K562 (cell line): ENCODE measurements at regions not wholly inside any gene's neighbourhood (a gene's known extent, or its start where the extent isn't known, plus 50 kb on each side); places are given as distances from the start of the nearest gene placed in this dataset.

ENCODE experiments used
- ATAC-seq: fragments of 200-7000 bp; cut with Tn5 transposase; 3 replicates; pipeline ENCODE4 v1.9.1; 2020; ENCODE audit warnings: moderate library complexity
- BruUV-seq: library from RNA; stranded (reverse); fragments of 400-500 nt; replicated peaks from 2 replicates; lab custom pipeline; 2021; lab: Mats Ljungman, UMichigan
- CTCF ChIA-PET: fragments of 300-600 bp; formaldehyde crosslinking; extraction: SDS; loops from one replicate; lab custom pipeline; 2021; ENCODE audit warnings: low intra/inter-chr PET ratio; lab: Yijun Ruan, JAX
- POLR2A ChIA-PET: fragments of 300-600, 350-650 bp; sonication (Branson Sonifier 250); formaldehyde crosslinking; extraction: SDS; loops from one replicate; lab custom pipeline; 2021; ENCODE audit warnings: antibody characterized with exemption, inconsistent platforms; lab: Yijun Ruan, JAX
- DNase-seq, 4 experiments: peaks; one replicate each; pipeline versions ENCODE4 v3.0.0 to v3.0.0-alpha.2; 2011 to 2018; ENCODE audit warnings: low spot score in 3 of 4, mixed read lengths in 3 of 4; ENCODE audit errors: extremely low read depth in 1 of 4
- FAIRE-seq: peaks from 2 replicates; lab custom pipeline; 2011; peaks lifted over from hg19 to GRCh38; lab: Jason Lieb, UNC
- H2AFZ ChIP-seq: 2 replicates; pipeline ENCODE4 v1.6.0; 2011; ENCODE audit warnings: low read depth, low read length, control low read depth, inconsistent platforms
- H3K27ac ChIP-seq: fragments of 200-600 bp; 3 replicates; pipeline ENCODE4 v1.8.0; 2011; ENCODE audit warnings: low read depth, mild to moderate bottlenecking, control low read depth, inconsistent platforms, low read length, moderate library complexity, mixed read lengths; ENCODE audit errors: extremely low read depth
- H3K27me3 ChIP-seq, 2 experiments: fragments of 300-600 bp in 1 of 2; 2 replicates in 1 of 2; 3 replicates in 1 of 2; pipeline versions ENCODE4 v1.6.0 to v1.8.0; 2011; ENCODE audit warnings: inconsistent platforms in 2 of 2, low read length in 2 of 2, mild to moderate bottlenecking in 1 of 2, mixed read lengths in 1 of 2, moderate library complexity in 1 of 2; ENCODE audit not compliant: control insufficient read depth in 2 of 2, insufficient read depth in 2 of 2
- H3K36me3 ChIP-seq: fragments of 300-600 bp; 3 replicates; pipeline ENCODE4 v1.8.0; 2011; ENCODE audit warnings: mild to moderate bottlenecking, low read length, inconsistent platforms; ENCODE audit not compliant: control insufficient read depth, insufficient read depth
- H3K4me1 ChIP-seq, 2 experiments: fragments of 200-600 bp in 1 of 2; replicated peaks in 1 of 2; 2 replicates in 1 of 2; 3 replicates in 1 of 2; pipeline versions ENCODE4 v1.5.1 to v1.8.0; 2011; ENCODE audit warnings: inconsistent platforms in 2 of 2, low read length in 2 of 2, mild to moderate bottlenecking in 1 of 2, mixed read lengths in 1 of 2, moderate library complexity in 1 of 2; ENCODE audit not compliant: control insufficient read depth in 2 of 2, insufficient read depth in 2 of 2
- H3K4me2 ChIP-seq: 2 replicates; pipeline ENCODE4 v1.6.1; 2011; ENCODE audit warnings: low read length, control low read depth, inconsistent platforms, mixed read lengths; ENCODE audit not compliant: insufficient read depth
- H3K4me3 ChIP-seq: fragments of 200-600 bp; sonication (generic), shearing (Covaris generic); 2 replicates; pipeline ENCODE4 v1.5.1; 2016; ENCODE audit warnings: control low read depth, inconsistent platforms
- H3K79me2 ChIP-seq: fragments of 200-600 bp; 3 replicates; pipeline ENCODE4 v1.8.0; 2011; ENCODE audit warnings: low read length, inconsistent platforms; ENCODE audit not compliant: control insufficient read depth, insufficient read depth
- H3K9ac ChIP-seq, 2 experiments: 2 replicates each; pipeline versions ENCODE4 v1.6.0 to v1.6.1; 2011; ENCODE audit warnings: low read depth in 2 of 2, low read length in 2 of 2, control low read depth in 1 of 2, inconsistent platforms in 1 of 2, mild to moderate bottlenecking in 1 of 2, mixed read lengths in 1 of 2; ENCODE audit not compliant: insufficient read depth in 1 of 2
- H3K9me1 ChIP-seq: one replicate; pipeline ENCODE4 v1.6.0; 2011; ENCODE audit warnings: inconsistent platforms, mild to moderate bottlenecking, low read length, moderate library complexity; ENCODE audit not compliant: control insufficient read depth, insufficient read depth
- H3K9me3 ChIP-seq: replicated peaks from 2 replicates; pipeline ENCODE4 v1.5.1; 2011; ENCODE audit warnings: low read depth, low read length, inconsistent platforms; ENCODE audit not compliant: control insufficient read depth, insufficient read depth
- H4K20me1 ChIP-seq: replicated peaks from 2 replicates; pipeline ENCODE4 v1.6.1; 2011; ENCODE audit warnings: low read length, inconsistent platforms, mixed read lengths; ENCODE audit not compliant: control insufficient read depth, insufficient read depth
- BCL6 ChIP-seq: fragments of 250-450 bp; sonication (Bioruptor Pico); IDR thresholded peaks from 2 replicates; pipeline ENCODE4 v1.4.0; 2020
- CSDE1 ChIP-seq, 2 experiments: fragments of 450-650 bp; IDR thresholded peaks; 2 replicates each; pipeline ENCODE4 v1.6.1; 2016; ENCODE audit warnings: mild to moderate bottlenecking in 1 of 2
- CTCFL ChIP-seq: IDR thresholded peaks from 2 replicates; pipeline ENCODE4 v1.6.1; 2011; ENCODE audit warnings: borderline replicate concordance, low read depth, mild to moderate bottlenecking, moderate library complexity, low read length; ENCODE audit not compliant: insufficient read depth, poor library complexity, severe bottlenecking
- ERF ChIP-seq: fragments of 450-650 bp; formaldehyde crosslinking; IDR thresholded peaks from 2 replicates; pipeline ENCODE4 v1.4.0; 2020; ENCODE audit warnings: mild to moderate bottlenecking, mixed read lengths
- FOXA1 ChIP-seq: fragments of 450-650 bp; IDR thresholded peaks from 2 replicates; pipeline ENCODE4 v1.6.1; 2016; ENCODE audit warnings: mild to moderate bottlenecking, borderline replicate concordance
- GTF2E2 ChIP-seq: fragments of 200-800 bp; sonication (Bioruptor generic); IDR thresholded peaks from 2 replicates; pipeline ENCODE4 v1.6.1; 2016; ENCODE audit warnings: missing genetic modification characterization, missing compliant biosample characterization
- MLX ChIP-seq, 2 experiments: fragments of 450-650 bp in 1 of 2; sonication (generic) in 1 of 2; formaldehyde crosslinking; conservative IDR thresholded peaks; 2 replicates each; pipeline versions ENCODE4 v1.4.0 to v1.8.1; 2020 to 2022; ENCODE audit warnings: mild to moderate bottlenecking in 1 of 2, missing genetic modification reagents in 1 of 2
- NBN ChIP-seq: fragments of 450-650 bp; IDR thresholded peaks from 2 replicates; pipeline ENCODE4 v1.6.1; 2016; ENCODE audit warnings: low read depth, mild to moderate bottlenecking
- NCOA1 ChIP-seq: fragments of 450-650 bp; IDR thresholded peaks from 2 replicates; pipeline ENCODE4 v1.6.1; 2016; ENCODE audit warnings: low read depth
- REST ChIP-seq, 2 experiments: fragments of 450-650 bp; formaldehyde crosslinking in 1 of 2; IDR thresholded peaks; 2 replicates each; pipeline versions ENCODE4 v1.4.0 to v1.6.1; 2014 to 2020; ENCODE audit warnings: mild to moderate bottlenecking in 2 of 2, borderline replicate concordance in 1 of 2, low read depth in 1 of 2
- RFX7 ChIP-seq: fragments of 250-450 bp; sonication (Bioruptor Pico); IDR thresholded peaks from 2 replicates; pipeline ENCODE4 v1.5.1; 2021; ENCODE audit warnings: mild to moderate bottlenecking
- SNIP1 ChIP-seq: fragments of 450-650 bp; IDR thresholded peaks from 2 replicates; pipeline ENCODE4 v1.7.1; 2017; ENCODE audit warnings: low read depth, mild to moderate bottlenecking
- ZBTB8A ChIP-seq: fragments of 450-650 bp; IDR thresholded peaks from 2 replicates; pipeline ENCODE4 v1.6.1; 2018; ENCODE audit warnings: mild to moderate bottlenecking, moderate library complexity; ENCODE audit not compliant: partially characterized antibody
- ZFPM2 ChIP-seq: fragments of 250-450 bp; sonication (Bioruptor Pico); IDR thresholded peaks from 2 replicates; pipeline ENCODE4 v1.5.1; 2022; ENCODE audit warnings: mild to moderate bottlenecking
- WGBS: fragments of 100-300 bp; shearing (Covaris generic); methylation state at CpG from one replicate; pipeline ENCODE4 v1.1.6; 2016; ENCODE audit warnings: low coverage, mixed read lengths; ENCODE audit not compliant: insufficient coverage; ENCODE audit errors: missing lambda C conversion rate; 5-methylcytosine and 5-hydroxymethylcytosine counted together
- in situ Hi-C: fragments of 300-500 bp; cut with MboI; formaldehyde crosslinking; loops from 4 replicates; pipeline ENCODE4 v1.15.0; 2018; ENCODE audit warnings: inconsistent platforms, mixed read lengths
- intact Hi-C: fragments of 100-400 bp; cut with micrococcal nuclease; formaldehyde crosslinking; loops from 2 replicates; pipeline ENCODE4 v1.14.2; 2022

- no peak for FAIRE-seq
- H3K9me1 ChIP-seq, result no peaks in the 10 kb centered on the region
- no TSS peak for BruUV-seq
- H3K4me1 ChIP-seq, result no peaks in the 10 kb centered on the region
- H3K9me3 ChIP-seq, result no peaks in the 10 kb centered on the region
- no peaks in the 10 kb centered on the region for H3K27me3 ChIP-seq
- H3K79me2 ChIP-seq, result no peaks in the 10 kb centered on the region
- ChIA-PET POLR2A (no interaction called here), CTCF (no interaction called here)
- H3K36me3 ChIP-seq, result no peaks in the 10 kb centered on the region
- 0% methylated on average over 2 of the region's 2 CpGs for WGBS
- no peak overlapping the region for H3K27ac ChIP-seq
- no peaks in the 10 kb centered on the region for H4K20me1 ChIP-seq
- in situ Hi-C loops (no loop called here), intact Hi-C loops (no loop called here)
- DNase-seq, result no peak
- no peak for ATAC-seq
- H3K9ac ChIP-seq, result no peak overlapping the region
- no peak overlapping the region for H2AFZ ChIP-seq
- no peak overlapping the region for H3K4me3 ChIP-seq
- H3K4me2 ChIP-seq, result no peak overlapping the region
- TF ChIP-seq FOXA1, result no peak
- no peak for TF ChIP-seq CTCFL
- TF ChIP-seq ERF (CRISPR knock-in tag), result no peak
- no peak for TF ChIP-seq MLX (CRISPR knock-in tag; conservative IDR thresholded peaks at IDR 0.05)
- TF ChIP-seq GTF2E2 (tag), result no peak
- no peak for TF ChIP-seq ZBTB8A
- no peak for TF ChIP-seq NCOA1
- TF ChIP-seq CSDE1 (IDR thresholded peaks at IDR 0.05), result no peak
- TF ChIP-seq RFX7 (CRISPR knock-in tag), result no peak
- no peak for TF ChIP-seq REST (IDR thresholded peaks at IDR 0.05; ENCODE audit: borderline replicate concordance)
- TF ChIP-seq REST (CRISPR knock-in tag; IDR thresholded peaks at IDR 0.05; ENCODE audit: low read depth), result no peak
- TF ChIP-seq NBN, result no peak
- no peak for TF ChIP-seq SNIP1
- no peak for TF ChIP-seq BCL6 (CRISPR knock-in tag)
- TF ChIP-seq ZFPM2 (CRISPR knock-in tag), result no peak
Observed at GRCh38 chr16:51239196-51239595, 88.1 kb upstream of the SALL1 start.
